ENCODE measurements at regions not wholly inside any gene's neighbourhood (a gene's known extent, or its start where the extent isn't known, plus 50 kb on each side); places are given as distances from the start of the nearest gene placed in this dataset.
"Not testable (repeated sequence)": the region's sequence is repeated elsewhere in the genome, so short reads cannot be mapped to it uniquely, and the experiment has no call there.

DNA sequence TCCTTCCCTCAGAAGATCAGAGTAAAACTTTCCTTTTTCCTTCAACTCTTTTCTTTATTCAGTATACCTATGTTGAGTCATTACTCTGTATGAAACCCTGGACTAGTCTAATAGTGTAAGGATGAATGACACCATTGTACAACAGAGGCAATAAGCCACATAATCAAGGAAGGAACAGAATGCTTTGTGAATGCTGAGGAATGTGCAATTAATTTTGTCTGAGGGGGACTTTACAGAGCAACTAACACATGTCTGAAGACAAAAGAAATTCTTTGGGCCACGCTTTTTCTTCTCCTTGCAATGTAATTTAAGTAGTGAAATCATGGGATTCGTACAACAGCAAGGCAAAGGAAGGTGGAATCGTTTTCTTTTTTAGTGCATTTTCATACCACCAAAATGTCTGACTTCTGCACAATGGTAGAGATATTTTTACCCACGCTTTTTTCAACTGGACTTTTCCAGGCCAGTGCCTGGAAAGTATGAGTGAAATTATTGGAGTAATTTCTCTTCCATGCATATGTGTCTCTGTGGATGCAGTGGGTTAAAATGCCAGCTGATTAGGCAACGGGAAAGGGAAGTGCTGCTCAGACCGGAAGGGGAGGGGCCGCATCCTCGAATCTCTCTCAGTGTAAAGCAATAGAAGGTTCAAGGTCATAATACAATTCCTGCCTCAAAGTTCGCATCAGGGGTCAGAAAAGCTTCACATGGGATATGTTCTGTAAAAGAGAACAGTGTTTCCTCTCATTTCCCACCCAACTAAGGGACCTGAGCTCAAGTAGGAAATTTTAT, 89.9 kb upstream of the MTHFD1L start:
- no peak overlapping the region for H3K4me3 ChIP-seq (ENCODE audit: low read length in 2 of 2)
- no peaks in the 10 kb centered on the region for H3K27me3 ChIP-seq (ENCODE audit: control insufficient read depth in 2 of 2, insufficient read depth in 2 of 2, low read length in 2 of 2)
- H3K27ac ChIP-seq (ENCODE audit: low read depth in 2 of 2, low read length in 2 of 2) = no peak overlapping the region

DNA sequence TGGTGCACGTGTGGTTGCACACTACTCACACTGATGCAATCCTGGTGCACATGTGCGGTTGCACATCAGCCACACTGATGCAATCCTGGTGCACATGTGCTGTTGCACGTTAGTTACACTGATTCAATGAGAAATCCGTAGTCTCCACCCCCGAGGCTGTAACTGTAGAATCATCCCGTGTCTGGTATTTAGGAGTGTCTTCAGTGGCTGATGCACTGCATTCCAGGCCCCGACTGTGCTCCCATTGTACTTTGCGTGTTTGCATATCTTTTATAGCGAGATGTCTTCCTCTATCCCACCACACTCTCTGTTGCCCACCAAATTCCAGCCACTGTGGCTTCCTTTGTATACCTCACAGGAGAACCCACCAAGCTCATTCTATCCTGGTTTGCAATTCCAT, 87.8 kb upstream of the MTHFD1L start:
- H3K27ac ChIP-seq (ENCODE audit: low read depth in 2 of 2, low read length in 2 of 2) = no peak overlapping the region
- no peaks in the 10 kb centered on the region for H3K4me1 ChIP-seq (ENCODE audit: control insufficient read depth in 2 of 2, insufficient read depth in 2 of 2, low read length in 2 of 2)
- no peaks in the 10 kb centered on the region for H3K27me3 ChIP-seq (ENCODE audit: control insufficient read depth in 2 of 2, insufficient read depth in 2 of 2, low read length in 2 of 2)
- H3K36me3 ChIP-seq (ENCODE audit: control insufficient read depth in 2 of 2, insufficient read depth in 2 of 2, low read length in 2 of 2) = peaks cover 0 to 2% of the 10 kb centered on the region in 2 donors
- H3K4me3 ChIP-seq (ENCODE audit: low read length in 2 of 2) = no peak overlapping the region
- H3K9ac ChIP-seq (ENCODE audit: low read depth in 1 of 2, low read length in 2 of 2) = no peak overlapping the region
- no peaks in the 10 kb centered on the region for H3K9me3 ChIP-seq (ENCODE audit: control insufficient read depth in 2 of 2, low read length in 2 of 2)

More for the DNA sequence above, 89.9 kb upstream of the MTHFD1L start:
- H3K36me3 ChIP-seq (ENCODE audit: control insufficient read depth in 2 of 2, insufficient read depth in 2 of 2, low read length in 2 of 2) = peaks cover 0 to 4% of the 10 kb centered on the region in 2 donors
- no peak overlapping the region for H3K9ac ChIP-seq (ENCODE audit: low read depth in 1 of 2, low read length in 2 of 2)
- no peaks in the 10 kb centered on the region for H3K9me3 ChIP-seq (ENCODE audit: control insufficient read depth in 2 of 2, low read length in 2 of 2)
- H3K4me1 ChIP-seq (ENCODE audit: control insufficient read depth in 2 of 2, insufficient read depth in 2 of 2, low read length in 2 of 2) = no peaks in the 10 kb centered on the region

DNA sequence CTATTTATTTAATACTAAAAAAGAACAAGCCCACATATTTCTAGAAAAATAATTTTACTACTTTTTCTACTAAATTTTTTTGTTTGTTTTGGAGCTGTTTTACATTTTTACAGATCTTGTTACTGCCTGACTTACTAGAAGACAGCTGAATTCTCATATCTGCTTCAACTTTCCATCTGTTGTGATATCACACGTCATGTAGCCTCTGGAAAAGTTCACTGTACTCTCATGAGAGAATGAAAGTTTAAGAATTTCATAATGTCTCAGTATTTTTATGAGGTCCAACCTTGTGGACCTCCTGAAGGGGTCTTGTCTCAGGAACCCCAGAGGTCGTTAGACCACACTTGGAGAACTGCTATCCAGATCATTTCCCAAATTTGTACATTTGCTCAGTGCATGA, 81.7 kb upstream of the MTHFD1L start:
- Histone ChIP-seq H3K27ac (ENCODE audit: low read depth in 2 of 2, low read length in 2 of 2) (no peak overlapping the region), H3K9me3 (ENCODE audit: control insufficient read depth in 2 of 2, low read length in 2 of 2) (no peaks in the 10 kb centered on the region), H3K36me3 (ENCODE audit: control insufficient read depth in 2 of 2, insufficient read depth in 2 of 2, low read length in 2 of 2) (peaks cover 3 to 9% of the 10 kb centered on the region in 2 donors), H3K9ac (ENCODE audit: low read depth in 1 of 2, low read length in 2 of 2) (no peak overlapping the region), H3K4me1 (ENCODE audit: control insufficient read depth in 2 of 2, insufficient read depth in 2 of 2, low read length in 2 of 2) (no peaks in the 10 kb centered on the region), H3K27me3 (ENCODE audit: control insufficient read depth in 2 of 2, insufficient read depth in 2 of 2, low read length in 2 of 2) (no peaks in the 10 kb centered on the region), H3K4me3 (ENCODE audit: low read length in 2 of 2) (no peak overlapping the region)

DNA sequence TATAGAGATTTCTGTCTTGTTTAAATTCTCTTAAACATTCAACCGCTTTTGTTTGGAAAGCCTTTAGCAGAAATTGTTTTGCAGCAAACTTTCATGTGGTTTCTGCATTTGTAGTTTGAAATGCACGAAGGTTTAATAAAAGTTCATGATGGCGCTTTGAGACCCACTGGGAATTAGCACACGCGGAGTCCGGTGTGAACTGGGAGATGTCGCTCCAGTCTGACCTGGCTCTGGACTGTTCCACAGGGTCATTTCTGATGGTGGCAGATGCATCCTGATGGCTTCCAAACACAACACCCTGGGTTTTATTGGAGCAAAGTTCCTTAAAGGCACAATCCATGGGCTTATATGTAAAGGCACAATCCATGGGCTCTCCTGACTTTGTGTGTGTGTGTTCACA, 78.1 kb upstream of the MTHFD1L start:
- Histone ChIP-seq H3K4me1 (ENCODE audit: control insufficient read depth in 2 of 2, insufficient read depth in 2 of 2, low read length in 2 of 2) (no peaks in the 10 kb centered on the region), H3K9ac (ENCODE audit: low read depth in 1 of 2, low read length in 2 of 2) (no peak overlapping the region), H3K27me3 (ENCODE audit: control insufficient read depth in 2 of 2, insufficient read depth in 2 of 2, low read length in 2 of 2) (no peaks in the 10 kb centered on the region), H3K4me3 (ENCODE audit: low read length in 2 of 2) (no peak overlapping the region), H3K9me3 (ENCODE audit: control insufficient read depth in 2 of 2, low read length in 2 of 2) (no peaks in the 10 kb centered on the region), H3K27ac (ENCODE audit: low read depth in 2 of 2, low read length in 2 of 2) (peak overlapping the region in 1 of 2 donors; percentile 15), H3K36me3 (ENCODE audit: control insufficient read depth in 2 of 2, insufficient read depth in 2 of 2, low read length in 2 of 2) (peaks cover 3 to 9% of the 10 kb centered on the region in 2 donors)

DNA sequence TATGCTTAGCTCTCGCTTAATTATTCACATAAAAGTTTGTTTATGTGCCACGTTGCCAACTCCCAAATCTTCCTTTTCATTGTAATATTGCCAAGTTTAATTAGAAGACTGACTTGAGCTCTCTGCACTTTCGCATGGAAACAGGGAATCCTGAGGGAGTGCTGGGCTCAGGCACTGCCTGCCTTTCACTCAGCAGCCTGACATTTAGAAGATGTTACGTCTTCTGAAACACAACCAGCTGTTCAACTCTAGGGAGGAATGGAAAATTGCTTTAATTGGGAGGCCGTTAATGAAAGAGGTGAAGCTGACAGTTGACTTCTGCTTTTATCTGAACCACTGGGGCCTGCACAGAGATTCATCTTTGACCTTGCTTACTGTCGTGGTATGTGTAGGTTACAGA, 77.4 kb upstream of the MTHFD1L start:
- Histone ChIP-seq H3K4me1 (ENCODE audit: control insufficient read depth in 2 of 2, insufficient read depth in 2 of 2, low read length in 2 of 2) (no peaks in the 10 kb centered on the region), H3K4me3 (ENCODE audit: low read length in 2 of 2) (no peak overlapping the region), H3K27me3 (ENCODE audit: control insufficient read depth in 2 of 2, insufficient read depth in 2 of 2, low read length in 2 of 2) (no peaks in the 10 kb centered on the region), H3K36me3 (ENCODE audit: control insufficient read depth in 2 of 2, insufficient read depth in 2 of 2, low read length in 2 of 2) (peaks cover 3 to 9% of the 10 kb centered on the region in 2 donors), H3K9ac (ENCODE audit: low read depth in 1 of 2, low read length in 2 of 2) (no peak overlapping the region), H3K27ac (ENCODE audit: low read depth in 2 of 2, low read length in 2 of 2) (no peak overlapping the region), H3K9me3 (ENCODE audit: control insufficient read depth in 2 of 2, low read length in 2 of 2) (no peaks in the 10 kb centered on the region)

DNA sequence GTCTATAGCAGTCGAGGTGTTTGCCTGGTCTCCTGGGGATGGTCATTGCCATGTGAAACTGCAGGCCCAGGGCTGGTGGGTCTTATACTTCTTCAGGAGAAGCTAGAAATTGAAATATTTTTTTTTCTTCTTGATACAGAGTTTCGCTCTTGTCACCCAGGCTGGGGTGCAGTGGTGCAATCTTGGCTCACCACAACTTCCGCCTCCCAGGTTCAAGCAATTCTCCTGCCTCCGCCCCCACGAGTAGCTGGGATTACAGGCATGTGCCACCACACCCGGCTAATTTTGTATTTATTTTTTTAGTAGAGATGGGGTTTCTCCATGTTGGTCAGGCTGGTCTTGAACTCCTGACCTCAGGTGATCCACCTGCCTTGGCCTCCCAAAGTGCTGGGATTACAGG, 75.6 kb upstream of the MTHFD1L start:
- H3K9me3 ChIP-seq (ENCODE audit: control insufficient read depth in 2 of 2, low read length in 2 of 2); H3K4me3 ChIP-seq (ENCODE audit: low read length in 2 of 2); H3K27me3 ChIP-seq (ENCODE audit: control insufficient read depth in 2 of 2, insufficient read depth in 2 of 2, low read length in 2 of 2); H3K36me3 ChIP-seq (ENCODE audit: control insufficient read depth in 2 of 2, insufficient read depth in 2 of 2, low read length in 2 of 2); H3K4me1 ChIP-seq (ENCODE audit: control insufficient read depth in 2 of 2, insufficient read depth in 2 of 2, low read length in 2 of 2); H3K27ac ChIP-seq (ENCODE audit: low read depth in 2 of 2, low read length in 2 of 2); H3K9ac ChIP-seq (ENCODE audit: low read depth in 1 of 2, low read length in 2 of 2): not testable (repeated sequence)

DNA sequence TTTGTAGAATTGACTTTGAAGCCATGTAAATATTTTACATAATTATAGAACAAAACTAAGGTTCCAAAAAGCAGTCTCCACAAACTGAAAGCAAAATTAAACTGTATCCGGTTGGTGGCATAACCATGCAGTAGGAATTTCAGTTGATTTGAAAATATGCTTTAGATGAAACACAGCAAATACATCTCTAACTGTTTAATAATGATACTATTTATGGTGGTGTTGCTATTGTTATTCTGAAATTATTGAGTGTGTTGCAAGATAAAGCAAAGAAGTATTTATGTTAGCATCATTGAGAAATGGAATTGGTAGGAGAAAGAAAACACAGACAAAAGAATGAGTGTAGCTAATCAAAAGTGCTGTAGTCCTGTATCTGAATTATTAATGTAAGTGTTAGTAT, 73.8 kb upstream of the MTHFD1L start:
- Histone ChIP-seq H3K36me3 (ENCODE audit: control insufficient read depth in 2 of 2, insufficient read depth in 2 of 2, low read length in 2 of 2) (peaks cover 3 to 11% of the 10 kb centered on the region in 2 donors), H3K4me1 (ENCODE audit: control insufficient read depth in 2 of 2, insufficient read depth in 2 of 2, low read length in 2 of 2) (no peaks in the 10 kb centered on the region), H3K4me3 (ENCODE audit: low read length in 2 of 2) (no peak overlapping the region), H3K27me3 (ENCODE audit: control insufficient read depth in 2 of 2, insufficient read depth in 2 of 2, low read length in 2 of 2) (no peaks in the 10 kb centered on the region), H3K9ac (ENCODE audit: low read depth in 1 of 2, low read length in 2 of 2) (no peak overlapping the region), H3K9me3 (ENCODE audit: control insufficient read depth in 2 of 2, low read length in 2 of 2) (no peaks in the 10 kb centered on the region), H3K27ac (ENCODE audit: low read depth in 2 of 2, low read length in 2 of 2) (no peak overlapping the region)

DNA sequence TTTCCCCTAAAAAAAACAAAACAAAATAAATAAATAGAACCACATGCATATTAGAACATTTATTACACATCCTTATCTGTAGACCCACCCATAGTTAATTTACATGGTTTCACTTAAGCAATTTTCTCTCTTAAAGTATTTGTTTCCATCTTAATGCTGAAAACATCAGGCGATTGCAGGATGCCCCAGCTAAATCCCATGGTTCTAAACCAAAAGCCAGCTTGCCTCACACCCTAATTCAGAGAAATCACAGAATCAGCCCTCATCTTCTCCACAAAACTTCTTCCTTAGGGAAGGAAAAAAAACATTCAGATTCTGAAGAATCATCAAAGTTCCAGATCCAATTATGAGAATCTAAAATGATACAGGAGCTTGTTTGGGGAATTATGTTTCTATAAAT, 67.6 kb upstream of the MTHFD1L start:
- Histone ChIP-seq H3K4me3 (ENCODE audit: low read length in 2 of 2) (no peak overlapping the region), H3K4me1 (ENCODE audit: control insufficient read depth in 2 of 2, insufficient read depth in 2 of 2, low read length in 2 of 2) (no peaks in the 10 kb centered on the region), H3K9me3 (ENCODE audit: control insufficient read depth in 2 of 2, low read length in 2 of 2) (no peaks in the 10 kb centered on the region), H3K27ac (ENCODE audit: low read depth in 2 of 2, low read length in 2 of 2) (no peak overlapping the region), H3K9ac (ENCODE audit: low read depth in 1 of 2, low read length in 2 of 2) (no peak overlapping the region), H3K27me3 (ENCODE audit: control insufficient read depth in 2 of 2, insufficient read depth in 2 of 2, low read length in 2 of 2) (no peaks in the 10 kb centered on the region), H3K36me3 (ENCODE audit: control insufficient read depth in 2 of 2, insufficient read depth in 2 of 2, low read length in 2 of 2) (peaks cover 0 to 5% of the 10 kb centered on the region in 2 donors)

DNA sequence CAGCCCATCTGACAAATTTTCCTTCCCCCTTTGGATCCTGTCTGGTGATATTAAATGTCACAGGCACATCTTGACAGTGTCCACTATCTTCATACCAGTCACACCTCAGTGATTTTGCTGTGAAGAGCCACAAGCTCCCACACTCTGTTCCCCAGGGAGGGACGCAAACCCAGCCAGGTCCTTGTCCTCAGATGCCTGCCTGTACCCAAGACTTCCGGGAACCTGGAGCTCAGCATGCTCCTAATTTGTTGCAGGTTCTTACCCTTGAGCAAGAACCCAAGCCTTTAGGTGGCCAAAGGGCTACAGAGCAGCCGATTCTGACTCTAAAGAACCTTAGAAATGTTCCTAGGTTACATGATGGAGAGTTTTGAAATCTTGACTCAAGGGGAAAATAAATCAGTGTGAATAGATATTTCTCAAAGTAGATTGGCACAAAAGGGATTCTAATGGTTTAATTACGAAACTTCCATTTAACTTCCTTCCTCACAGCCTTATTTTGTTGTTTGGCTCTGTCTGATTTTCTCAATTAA, 66.2 kb upstream of the MTHFD1L start:
- Histone ChIP-seq H3K27ac (ENCODE audit: low read depth in 2 of 2, low read length in 2 of 2) (no peak overlapping the region), H3K4me3 (ENCODE audit: low read length in 2 of 2) (no peak overlapping the region), H3K36me3 (ENCODE audit: control insufficient read depth in 2 of 2, insufficient read depth in 2 of 2, low read length in 2 of 2) (peaks cover 0 to 5% of the 10 kb centered on the region in 2 donors), H3K27me3 (ENCODE audit: control insufficient read depth in 2 of 2, insufficient read depth in 2 of 2, low read length in 2 of 2) (no peaks in the 10 kb centered on the region), H3K9me3 (ENCODE audit: control insufficient read depth in 2 of 2, low read length in 2 of 2) (no peaks in the 10 kb centered on the region), H3K4me1 (ENCODE audit: control insufficient read depth in 2 of 2, insufficient read depth in 2 of 2, low read length in 2 of 2) (no peaks in the 10 kb centered on the region), H3K9ac (ENCODE audit: low read depth in 1 of 2, low read length in 2 of 2) (no peak overlapping the region)

DNA sequence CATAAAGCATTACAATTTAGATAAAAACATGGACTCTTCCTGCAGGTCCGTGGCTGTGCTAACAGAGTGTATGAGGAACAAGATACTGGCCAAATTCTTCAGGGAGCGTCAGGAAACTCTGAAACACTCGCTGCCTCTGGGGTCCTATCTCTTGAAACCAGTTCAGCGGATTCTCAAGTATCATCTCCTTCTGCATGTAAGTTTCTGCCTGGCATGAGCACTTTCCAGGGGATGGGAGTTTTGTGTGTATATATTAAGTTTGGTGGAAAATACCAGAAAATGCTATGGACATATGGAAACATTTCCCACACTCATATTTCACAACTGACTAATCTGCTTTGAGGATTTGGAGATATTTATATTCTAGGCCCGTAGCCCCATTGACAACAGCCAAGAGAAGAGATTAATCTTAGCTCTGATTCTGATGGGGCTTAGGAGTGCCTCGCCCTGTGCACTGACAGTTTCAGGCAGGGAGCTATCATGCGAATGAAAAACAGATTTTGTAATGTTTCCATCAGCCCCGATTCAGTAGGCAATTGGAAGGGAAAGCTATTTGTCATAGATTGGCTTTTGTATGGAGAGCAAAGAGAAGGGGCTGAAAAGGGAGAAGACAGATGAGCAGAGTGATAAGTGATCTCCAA, 64.7 kb upstream of the MTHFD1L start:
- Histone ChIP-seq H3K27ac (ENCODE audit: low read depth in 2 of 2, low read length in 2 of 2) (no peak overlapping the region), H3K9me3 (ENCODE audit: control insufficient read depth in 2 of 2, low read length in 2 of 2) (no peaks in the 10 kb centered on the region), H3K4me3 (ENCODE audit: low read length in 2 of 2) (no peak overlapping the region), H3K9ac (ENCODE audit: low read depth in 1 of 2, low read length in 2 of 2) (no peak overlapping the region), H3K4me1 (ENCODE audit: control insufficient read depth in 2 of 2, insufficient read depth in 2 of 2, low read length in 2 of 2) (no peaks in the 10 kb centered on the region), H3K36me3 (ENCODE audit: control insufficient read depth in 2 of 2, insufficient read depth in 2 of 2, low read length in 2 of 2) (peaks cover 2 to 11% of the 10 kb centered on the region in 2 donors), H3K27me3 (ENCODE audit: control insufficient read depth in 2 of 2, insufficient read depth in 2 of 2, low read length in 2 of 2) (no peaks in the 10 kb centered on the region)
